ENCODE measurements at regions not wholly inside any gene's neighbourhood (a gene's known extent, or its start where the extent isn't known, plus 50 kb on each side); places are given as distances from the start of the nearest gene placed in this dataset.

DNA sequence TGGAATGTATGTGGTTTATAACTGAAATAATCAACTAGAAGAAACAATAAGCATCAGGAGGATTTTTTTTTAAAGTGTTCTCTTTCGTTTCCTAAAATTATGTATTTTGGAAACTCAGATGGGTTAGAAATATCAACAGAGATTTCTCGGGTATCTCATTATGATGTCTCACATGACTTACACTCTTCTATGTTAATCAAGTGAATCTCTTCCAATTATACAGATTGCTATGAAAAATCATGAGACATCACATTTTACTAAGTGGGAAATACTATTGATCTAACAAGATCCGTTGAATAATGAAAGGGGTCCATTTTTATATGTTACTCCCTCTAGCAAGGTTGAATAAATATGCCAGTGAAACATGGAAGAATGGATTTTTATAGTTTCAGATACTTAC, 54.7 kb upstream of the NRIP1 start:
- H3K4me3 ChIP-seq, result no peak overlapping the region
- no peaks in the 10 kb centered on the region for H3K9me3 ChIP-seq
- H3K27me3 ChIP-seq, result no peaks in the 10 kb centered on the region
- TF ChIP-seq, protein P1, sequence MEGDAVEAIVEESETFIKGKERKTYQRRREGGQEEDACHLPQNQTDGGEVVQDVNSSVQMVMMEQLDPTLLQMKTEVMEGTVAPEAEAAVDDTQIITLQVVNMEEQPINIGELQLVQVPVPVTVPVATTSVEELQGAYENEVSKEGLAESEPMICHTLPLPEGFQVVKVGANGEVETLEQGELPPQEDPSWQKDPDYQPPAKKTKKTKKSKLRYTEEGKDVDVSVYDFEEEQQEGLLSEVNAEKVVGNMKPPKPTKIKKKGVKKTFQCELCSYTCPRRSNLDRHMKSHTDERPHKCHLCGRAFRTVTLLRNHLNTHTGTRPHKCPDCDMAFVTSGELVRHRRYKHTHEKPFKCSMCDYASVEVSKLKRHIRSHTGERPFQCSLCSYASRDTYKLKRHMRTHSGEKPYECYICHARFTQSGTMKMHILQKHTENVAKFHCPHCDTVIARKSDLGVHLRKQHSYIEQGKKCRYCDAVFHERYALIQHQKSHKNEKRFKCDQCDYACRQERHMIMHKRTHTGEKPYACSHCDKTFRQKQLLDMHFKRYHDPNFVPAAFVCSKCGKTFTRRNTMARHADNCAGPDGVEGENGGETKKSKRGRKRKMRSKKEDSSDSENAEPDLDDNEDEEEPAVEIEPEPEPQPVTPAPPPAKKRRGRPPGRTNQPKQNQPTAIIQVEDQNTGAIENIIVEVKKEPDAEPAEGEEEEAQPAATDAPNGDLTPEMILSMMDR (IDR thresholded peaks at IDR 0.05), result no peak
- H3K27ac ChIP-seq, result no peak overlapping the region
- no peak for DNase-seq
- intact Hi-C loops (cut with DNase I), result no loop called here
- no peaks in the 10 kb centered on the region for H3K4me1 ChIP-seq
- H3K9ac ChIP-seq (ENCODE audit: low read depth in 2 of 2, low read length in 2 of 2), result no peak overlapping the region
- no peaks in the 10 kb centered on the region for H3K36me3 ChIP-seq

DNA sequence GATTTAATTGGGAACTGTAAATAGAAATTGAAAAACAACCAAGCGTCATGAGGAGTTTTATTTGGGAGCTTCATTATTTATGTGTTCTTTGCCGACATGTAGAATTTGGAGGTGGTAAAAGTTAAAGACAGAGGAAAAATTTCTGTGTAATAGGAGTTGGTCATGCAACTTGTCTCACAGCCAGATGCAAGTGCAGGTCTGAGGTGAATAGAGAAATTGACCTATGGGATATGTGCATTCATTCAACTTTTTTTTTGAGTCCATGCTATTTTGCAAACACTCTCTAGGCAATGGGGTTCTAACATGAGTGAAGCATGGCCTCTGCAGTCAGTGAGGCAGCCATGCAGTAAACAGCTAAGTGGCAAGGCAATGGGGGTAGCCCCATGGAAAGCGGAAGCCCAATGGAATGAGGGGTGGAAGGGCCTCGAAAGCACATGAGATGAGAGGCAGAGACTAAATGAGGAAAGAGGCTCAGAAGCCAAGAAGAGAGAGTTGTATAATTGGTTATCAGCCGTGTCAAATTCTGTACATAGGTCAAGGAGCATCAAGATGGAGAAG, 56.4 kb upstream of the NRIP1 start:
- TF ChIP-seq, protein P1 (IDR thresholded peaks at IDR 0.05), result no peak
- H3K27ac ChIP-seq, result peak overlapping the region; percentile 39
- intact Hi-C loops (cut with DNase I), result no loop called here

DNA sequence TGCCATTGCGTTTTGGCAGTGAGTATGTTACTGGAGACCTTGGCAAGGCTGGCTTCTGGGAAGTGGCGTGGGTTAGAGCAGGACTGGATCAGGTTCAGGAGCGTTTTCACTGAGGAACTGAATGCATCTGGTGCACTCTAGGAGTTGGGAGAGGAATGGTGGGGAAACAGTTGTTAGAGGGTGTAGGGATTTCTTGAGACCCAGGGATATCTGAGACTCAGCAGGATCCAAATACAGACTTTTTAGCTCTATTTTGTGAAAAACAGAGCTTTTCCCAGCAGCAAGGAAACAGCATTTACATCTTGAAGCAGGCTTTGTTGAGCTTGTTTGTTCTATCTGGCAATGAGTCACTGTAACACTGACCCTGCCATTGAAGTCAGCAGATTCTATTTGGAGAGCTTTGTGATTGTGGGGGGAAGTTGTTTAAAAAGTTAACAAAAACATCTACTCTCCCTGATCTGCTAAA, 56.9 kb upstream of the NRIP1 start:
- H3K36me3 ChIP-seq, result no peaks in the 10 kb centered on the region
- H3K4me1 ChIP-seq, result no peaks in the 10 kb centered on the region
- intact Hi-C loops (cut with DNase I), result no loop called here
- H3K4me3 ChIP-seq, result no peak overlapping the region
- no peaks in the 10 kb centered on the region for H3K27me3 ChIP-seq
- H3K9me3 ChIP-seq, result no peaks in the 10 kb centered on the region
- DNase-seq, result no peak
- no peak overlapping the region for H3K9ac ChIP-seq (ENCODE audit: low read depth in 2 of 2, low read length in 2 of 2)
- H3K27ac ChIP-seq, result peak overlapping the region; percentile 39
- TF ChIP-seq, protein P1 (IDR thresholded peaks at IDR 0.05), result no peak

More for the DNA sequence above, 56.4 kb upstream of the NRIP1 start:
- no peaks in the 10 kb centered on the region for H3K36me3 ChIP-seq
- H3K4me1 ChIP-seq, result no peaks in the 10 kb centered on the region
- H3K4me3 ChIP-seq, result no peak overlapping the region
- DNase-seq, result no peak
- no peak overlapping the region for H3K9ac ChIP-seq (ENCODE audit: low read depth in 2 of 2, low read length in 2 of 2)
- H3K9me3 ChIP-seq, result no peaks in the 10 kb centered on the region
- H3K27me3 ChIP-seq, result no peaks in the 10 kb centered on the region

DNA sequence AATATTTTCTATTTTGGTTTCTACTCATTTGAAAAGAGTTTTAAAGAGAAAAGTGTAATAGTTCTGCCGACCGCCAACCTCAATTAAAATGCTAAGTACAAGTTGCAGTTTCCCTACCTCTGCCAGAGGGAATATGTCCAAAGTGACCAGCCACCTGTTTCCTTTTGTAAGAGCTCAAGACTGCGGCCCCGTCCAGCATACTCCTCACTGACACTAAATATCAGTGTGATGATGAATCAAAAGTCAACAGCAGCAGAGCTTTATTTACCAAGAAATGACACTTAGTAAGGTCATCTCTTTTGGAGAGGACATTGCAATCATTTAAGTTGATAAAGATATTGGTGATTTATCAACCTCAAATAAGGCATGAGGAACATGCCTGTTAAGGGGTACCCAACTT, 57.4 kb upstream of the NRIP1 start:
- intact Hi-C loops (cut with DNase I), result no loop called here
- H3K27me3 ChIP-seq, result no peaks in the 10 kb centered on the region
- DNase-seq, result no peak
- H3K9ac ChIP-seq (ENCODE audit: low read depth in 2 of 2, low read length in 2 of 2), result no peak overlapping the region
- no peaks in the 10 kb centered on the region for H3K9me3 ChIP-seq
- H3K27ac ChIP-seq, result no peak overlapping the region
- H3K4me1 ChIP-seq, result no peaks in the 10 kb centered on the region
- no peaks in the 10 kb centered on the region for H3K36me3 ChIP-seq
- no peak overlapping the region for H3K4me3 ChIP-seq
- TF ChIP-seq, protein P1 (IDR thresholded peaks at IDR 0.05), result no peak

DNA sequence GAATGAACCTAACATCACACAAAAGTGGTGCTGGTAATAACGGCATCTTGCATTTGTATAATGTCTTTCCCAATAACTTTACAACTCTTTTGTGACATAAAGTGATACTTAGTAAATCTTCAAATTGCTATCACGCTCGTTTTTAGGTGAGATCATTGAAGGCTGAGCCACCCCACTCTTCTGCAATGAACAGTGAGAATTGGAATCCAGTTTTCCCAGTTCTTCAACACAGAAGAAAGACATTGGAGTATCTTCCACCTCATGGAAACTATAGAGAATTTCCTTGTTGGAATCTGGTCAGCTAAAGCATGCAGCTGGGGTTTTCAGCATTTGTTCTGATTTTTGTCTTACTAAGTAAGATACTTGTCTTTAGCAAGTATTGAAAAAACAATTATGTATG, 59.9 kb upstream of the NRIP1 start:
- H3K27ac ChIP-seq, result no peak overlapping the region
- intact Hi-C loops (cut with DNase I), result no loop called here
- H3K4me3 ChIP-seq, result no peak overlapping the region
- H3K9me3 ChIP-seq, result no peaks in the 10 kb centered on the region
- TF ChIP-seq, protein P1 (IDR thresholded peaks at IDR 0.05), result no peak
- DNase-seq, result no peak
- H3K27me3 ChIP-seq, result no peaks in the 10 kb centered on the region
- H3K36me3 ChIP-seq, result no peaks in the 10 kb centered on the region
- H3K4me1 ChIP-seq, result no peaks in the 10 kb centered on the region
- H3K9ac ChIP-seq (ENCODE audit: low read depth in 2 of 2, low read length in 2 of 2), result no peak overlapping the region

All from colonic mucosa (tissue), 4 donors.